ENCODE measurements at regions not wholly inside any gene's neighbourhood (a gene's known extent, or its start where the extent isn't known, plus 50 kb on each side); places are given as distances from the start of the nearest gene placed in this dataset.

DNA sequence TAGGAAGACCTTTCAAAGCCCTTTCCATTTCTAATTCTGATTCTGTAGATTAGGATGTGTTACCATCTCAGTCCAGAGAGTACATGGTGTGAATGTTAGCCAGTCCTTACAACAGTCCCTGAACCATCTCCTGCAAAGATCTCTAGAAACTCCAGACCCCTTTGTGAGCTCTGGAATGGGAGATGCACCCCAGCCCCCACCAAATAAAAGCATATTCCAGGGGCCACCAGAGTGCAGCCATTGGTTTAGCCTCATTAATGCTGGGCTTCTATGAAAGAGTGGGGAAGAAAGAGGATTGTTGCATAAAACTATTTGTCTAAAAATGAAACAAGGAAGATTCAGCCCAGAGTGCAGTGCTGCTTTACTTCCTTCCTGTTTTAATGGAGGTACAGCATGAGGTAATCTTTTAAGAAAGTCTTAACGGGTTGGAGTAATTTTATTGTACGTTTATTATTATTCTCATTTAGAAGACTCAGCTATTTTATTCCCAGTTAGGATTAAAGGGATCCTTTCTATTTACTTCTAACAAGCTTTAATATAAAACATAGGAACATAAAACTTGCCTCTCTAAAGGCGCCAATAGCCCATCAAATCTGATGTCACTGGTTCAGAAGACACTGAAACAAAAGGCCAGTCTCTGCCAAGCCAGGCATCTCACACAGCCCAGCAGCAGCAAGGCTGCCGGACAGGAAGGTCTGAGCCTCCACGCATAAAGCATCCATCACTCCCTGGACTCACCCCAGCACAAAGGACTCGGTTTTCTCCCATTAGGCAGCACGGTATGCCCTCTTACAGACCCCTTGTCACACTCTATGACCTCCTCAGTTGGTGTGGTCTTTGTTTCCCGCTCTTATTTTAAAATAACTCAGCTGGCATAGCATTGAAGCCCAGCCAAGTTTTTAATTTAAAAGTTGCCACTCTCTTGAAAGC, 203.9 kb upstream of the BLID start:
- peak; percentile 19 for DNase-seq (ENCODE audit: low read depth, low spot score)

DNA sequence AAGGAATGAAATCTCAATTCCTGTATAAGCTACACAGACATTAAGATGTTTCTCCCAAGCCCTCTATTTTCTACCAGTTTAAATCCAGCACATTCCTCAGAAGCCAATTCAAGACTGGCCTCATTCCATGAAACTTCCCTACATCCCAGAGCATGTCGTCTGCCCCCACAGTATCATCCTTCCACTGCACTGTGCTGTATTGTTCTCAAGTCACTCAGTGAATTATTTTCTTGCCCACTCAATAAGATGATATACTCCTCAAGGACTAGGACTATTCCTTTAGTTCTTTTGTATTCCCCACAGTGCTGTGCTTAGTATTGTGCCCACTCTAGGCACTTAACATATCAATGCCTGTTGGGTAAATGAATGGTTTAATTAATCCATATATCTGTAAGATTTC, 203.1 kb upstream of the BLID start:
- no peak for DNase-seq (ENCODE audit: low read depth, low spot score)

DNA sequence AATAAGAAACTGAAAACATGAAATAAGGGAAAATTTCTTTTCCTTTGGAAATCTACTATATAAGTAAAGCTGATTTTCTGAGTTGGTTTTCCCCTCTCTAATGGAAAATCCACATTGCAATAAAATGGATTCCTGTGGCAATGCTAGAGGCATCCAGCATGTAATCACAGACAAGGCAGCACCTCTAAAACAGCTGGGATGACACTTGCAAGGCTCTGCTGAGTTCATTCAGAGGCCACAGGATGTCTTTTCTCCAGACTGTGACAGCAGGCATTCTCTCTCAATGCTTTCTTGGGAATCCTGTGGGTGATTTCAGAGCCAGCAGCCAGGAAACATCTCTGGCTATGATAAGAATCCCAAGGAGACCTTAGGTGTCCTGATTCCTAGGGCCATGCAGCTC, 201.3 kb upstream of the BLID start:
- DNase-seq (ENCODE audit: low read depth, low spot score), result no peak

DNA sequence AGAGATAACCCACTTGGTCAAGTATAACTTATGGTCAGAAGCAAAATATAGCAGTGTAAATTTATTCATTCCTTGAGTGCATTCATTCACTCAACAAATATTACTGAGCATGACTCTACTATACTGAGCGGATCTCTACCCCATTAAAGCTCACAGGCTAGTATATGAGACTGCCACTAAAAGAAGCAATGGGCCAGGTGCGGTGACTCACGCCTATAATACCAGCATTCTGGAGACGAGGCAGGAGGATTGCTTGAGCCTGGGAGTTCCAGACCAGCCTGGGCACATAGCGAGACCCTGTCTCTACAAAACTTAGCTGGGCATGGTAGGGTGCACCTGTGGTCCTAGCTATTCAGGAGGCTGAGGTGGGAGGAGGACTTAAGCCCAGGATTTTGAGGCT, 197.6 kb upstream of the BLID start:
- DNase-seq (ENCODE audit: low read depth, low spot score), result no peak

DNA sequence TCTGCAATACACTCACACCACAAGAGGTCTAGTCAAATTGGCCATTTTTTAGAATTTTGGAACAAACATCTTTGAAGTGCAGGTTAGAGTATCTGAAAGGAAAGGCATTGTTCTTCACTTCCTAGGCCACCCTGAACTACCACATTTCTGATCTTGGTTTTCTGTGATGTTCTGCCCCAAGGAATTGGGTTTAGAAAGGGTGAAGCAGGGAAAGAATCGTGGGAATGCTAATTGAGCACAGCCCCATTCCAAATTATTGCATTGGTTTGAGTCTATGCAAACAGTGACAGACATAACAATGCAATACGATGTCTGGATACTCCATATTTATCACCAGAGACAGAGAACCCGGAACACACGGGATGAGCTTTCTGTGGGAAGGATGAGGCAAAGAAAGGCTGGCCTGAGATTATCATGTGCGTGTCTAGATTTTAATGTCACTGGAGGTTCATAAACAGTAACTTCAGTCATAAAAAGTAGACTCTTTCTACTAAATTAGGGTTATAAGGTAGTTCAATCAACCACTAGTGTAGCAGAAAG, 195.3 kb upstream of the BLID start:
- no peak for DNase-seq (ENCODE audit: low read depth, low spot score)

DNA sequence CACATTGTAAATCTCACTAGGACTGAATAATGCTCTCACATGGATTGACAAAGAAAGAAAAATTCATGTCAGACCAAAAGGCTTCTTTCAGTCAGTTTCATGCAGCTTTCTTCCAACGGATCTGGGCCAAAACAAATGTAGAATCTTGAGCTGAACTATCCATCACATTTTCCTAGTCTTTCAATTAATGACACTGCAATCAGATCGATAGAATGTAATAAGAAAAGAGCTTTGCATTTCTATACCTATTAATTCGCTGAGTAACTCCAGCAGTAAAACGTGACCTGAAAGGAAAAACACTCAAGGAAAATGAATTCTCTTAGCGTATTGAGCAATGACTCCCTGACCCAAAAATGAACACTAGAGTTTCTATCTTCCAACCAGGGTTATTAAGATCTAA, 194.8 kb upstream of the BLID start:
- no peak for DNase-seq (ENCODE audit: low read depth, low spot score)

DNA sequence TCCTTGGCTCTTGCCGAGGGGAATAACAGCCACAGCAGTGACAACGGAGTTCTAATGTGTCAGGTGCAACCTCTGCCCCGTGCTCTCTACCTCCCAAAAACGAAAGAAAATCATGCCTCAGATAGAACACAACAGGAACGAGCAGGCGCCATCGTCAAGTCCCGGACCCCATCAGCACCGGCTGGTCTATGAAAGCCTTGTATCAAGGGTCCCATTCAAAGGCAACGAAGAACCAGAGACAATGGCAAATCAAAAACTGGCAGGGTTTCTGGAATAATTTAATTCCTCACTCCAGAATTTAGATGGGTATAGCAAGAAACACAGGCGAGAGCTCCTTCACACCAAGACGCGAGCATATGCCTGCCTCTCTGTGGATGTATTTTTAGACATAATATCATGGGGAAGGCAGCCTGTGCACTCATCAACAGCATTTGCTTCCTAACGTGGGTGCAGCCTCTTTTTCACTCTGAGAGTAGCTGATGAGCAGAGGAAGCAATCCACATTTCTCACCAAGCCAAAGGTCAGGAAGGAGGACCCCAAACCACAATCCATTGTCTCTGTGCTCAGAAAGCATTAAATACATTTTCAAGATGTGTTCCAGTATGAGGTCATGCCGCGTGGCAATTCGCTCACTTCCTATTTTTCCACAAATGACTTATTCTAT, 193.4 kb upstream of the BLID start:
- DNase-seq (ENCODE audit: low read depth, low spot score), result no peak

DNA sequence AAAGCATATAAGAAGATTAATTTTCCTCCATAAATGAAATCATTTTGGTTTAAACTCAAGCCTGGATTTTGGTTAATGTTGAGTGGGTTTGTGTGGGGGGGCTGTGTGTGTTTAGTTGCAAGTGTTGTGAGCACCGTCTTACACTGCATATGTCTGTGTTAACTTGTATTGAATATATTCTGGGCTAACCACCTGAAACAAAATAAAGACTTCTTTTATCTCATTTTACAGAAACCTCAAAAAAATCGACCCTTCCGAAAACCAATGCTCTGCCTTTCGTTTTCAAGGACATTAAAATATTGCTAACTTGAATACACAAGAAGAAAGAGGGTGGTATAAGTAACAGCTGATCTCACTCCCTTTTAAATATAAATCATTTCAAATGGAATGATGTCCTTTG, 192.2 kb upstream of the BLID start:
- no peak for DNase-seq (ENCODE audit: low read depth, low spot score)

DNA sequence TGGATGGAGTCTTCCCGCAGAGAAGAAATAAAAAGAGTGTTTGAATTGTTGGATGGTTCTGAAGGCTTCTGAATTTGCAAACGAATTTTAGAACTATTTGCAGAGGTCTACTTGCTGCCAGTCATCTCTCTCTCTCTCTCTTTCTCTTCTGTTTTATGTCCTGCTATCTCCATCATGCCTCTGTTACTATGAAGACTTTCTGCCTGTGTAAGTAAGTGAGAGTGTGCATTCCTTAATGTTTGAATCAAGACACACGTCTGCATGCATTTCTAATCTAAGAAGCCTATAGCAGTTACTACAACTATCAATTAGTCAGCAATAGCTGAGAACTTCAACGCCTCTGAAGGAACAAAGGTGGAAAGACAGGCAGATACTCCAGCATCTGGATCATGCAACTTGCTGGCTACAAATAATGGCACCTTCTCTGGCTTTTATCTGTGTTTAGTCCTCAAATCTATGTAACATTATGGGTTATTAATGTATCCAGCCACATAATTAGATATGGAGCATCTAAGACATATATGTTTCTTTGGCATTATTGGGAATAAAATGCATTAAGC, 191.5 kb upstream of the BLID start:
- DNase-seq (ENCODE audit: low read depth, low spot score), result no peak

DNA sequence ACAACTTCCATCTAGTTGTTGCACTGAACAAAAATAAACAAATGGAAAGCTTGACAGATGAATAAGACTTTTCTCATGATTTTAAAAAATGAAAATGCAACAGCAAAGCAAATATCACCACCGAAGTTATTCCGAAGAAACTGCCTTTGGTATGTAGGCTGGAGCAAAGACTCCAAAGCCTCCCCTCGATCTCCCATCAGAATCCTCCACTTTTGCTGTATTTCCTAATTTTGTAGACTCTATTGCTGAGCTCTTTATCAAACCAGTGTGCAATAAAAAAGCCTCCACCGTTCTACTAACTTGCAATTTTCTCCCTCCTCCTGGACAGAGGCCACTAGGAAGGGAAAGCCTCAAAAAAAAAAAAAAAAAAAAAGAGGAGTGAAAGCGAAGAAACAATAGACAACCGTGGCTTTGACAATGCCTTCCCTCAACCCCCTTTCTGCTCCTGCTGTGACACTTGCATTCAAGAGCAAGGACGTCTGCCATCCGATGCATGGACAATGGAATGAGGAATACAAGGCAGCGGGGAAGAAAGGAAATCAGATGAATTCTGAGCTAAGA, 190.9 kb upstream of the BLID start:
- DNase-seq (ENCODE audit: low read depth, low spot score), result peak; percentile 6

DNA sequence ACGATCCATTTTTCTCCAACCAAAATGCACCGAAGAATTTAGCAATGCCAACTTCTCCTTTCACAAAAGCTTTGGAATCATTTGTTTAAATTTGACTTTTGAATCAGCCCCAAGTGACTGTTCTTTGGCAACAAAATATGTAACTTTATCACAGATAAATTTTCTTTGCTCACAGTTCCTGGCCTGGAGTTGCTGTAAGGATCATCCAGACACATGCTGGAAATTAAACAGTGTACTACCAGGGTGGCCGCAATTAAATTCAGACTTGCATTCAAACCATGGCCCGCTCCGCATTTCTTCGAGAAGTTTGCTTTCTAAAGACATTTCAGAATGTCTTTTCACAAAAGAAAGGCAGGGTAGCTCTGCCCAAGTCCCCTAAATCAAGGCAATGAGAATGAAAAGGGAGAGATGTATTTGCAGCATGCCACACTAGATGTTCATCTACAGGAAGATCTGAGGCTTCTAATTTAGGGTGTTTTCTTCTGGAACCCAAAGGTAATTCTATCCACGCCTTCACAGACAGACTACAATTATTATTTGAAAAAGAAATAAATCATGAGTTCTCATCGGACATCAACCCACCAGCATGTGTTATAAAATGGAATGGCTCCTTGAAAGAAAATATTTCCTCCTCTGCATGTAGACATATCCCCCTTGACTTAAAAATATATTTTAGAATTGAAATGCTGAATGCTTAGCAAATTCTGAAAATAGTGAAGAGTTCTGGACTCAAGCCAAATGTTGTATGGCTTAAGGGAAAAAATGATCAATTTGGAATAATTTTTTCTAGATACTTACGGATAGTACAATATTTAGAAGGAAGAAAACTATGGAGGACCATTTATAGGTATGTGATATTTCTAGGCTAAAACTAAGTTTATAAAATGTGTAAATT, 189.7 kb upstream of the BLID start:
- DNase-seq (ENCODE audit: low read depth, low spot score), result no peak

DNA sequence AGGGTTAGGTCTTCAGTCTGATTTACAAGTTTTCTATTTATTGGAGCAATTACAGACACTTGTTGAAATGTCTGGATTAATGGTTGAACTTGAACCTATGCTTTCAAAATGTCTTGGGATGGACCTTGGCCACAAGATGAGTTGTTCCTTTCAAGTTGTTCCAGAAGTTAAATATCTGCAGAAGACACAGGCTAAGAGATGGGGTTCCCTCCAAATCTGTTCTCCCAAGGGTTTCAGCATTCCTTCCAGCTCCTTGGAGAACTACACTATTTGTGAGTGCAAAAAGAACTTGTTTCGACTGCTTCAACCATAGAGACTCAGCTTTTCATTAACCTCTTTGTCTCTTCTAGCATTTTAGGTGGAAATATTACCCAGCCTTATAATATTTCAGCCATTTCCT, 189.0 kb upstream of the BLID start:
- DNase-seq (ENCODE audit: low read depth, low spot score), result no peak

DNA sequence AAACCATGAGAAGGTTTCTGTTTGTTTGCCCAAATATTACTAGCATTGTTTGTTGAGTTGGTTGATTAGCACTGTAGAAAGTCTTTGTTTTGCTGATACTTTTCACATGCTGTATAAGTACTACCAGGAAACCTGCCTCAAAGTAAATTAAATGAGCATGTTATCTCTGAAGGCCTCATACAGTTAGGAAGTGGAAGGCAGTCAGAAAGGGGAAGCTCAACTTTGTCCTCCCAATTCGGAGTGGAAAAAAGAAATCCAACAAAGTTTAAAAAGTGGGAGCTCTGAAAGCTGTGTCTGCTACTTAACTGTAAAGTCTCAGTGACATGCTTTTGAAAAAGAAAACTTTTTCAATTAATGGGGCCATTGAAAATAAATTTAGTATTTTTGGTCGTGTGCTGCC, 188.3 kb upstream of the BLID start:
- DNase-seq (ENCODE audit: low read depth, low spot score), result no peak

DNA sequence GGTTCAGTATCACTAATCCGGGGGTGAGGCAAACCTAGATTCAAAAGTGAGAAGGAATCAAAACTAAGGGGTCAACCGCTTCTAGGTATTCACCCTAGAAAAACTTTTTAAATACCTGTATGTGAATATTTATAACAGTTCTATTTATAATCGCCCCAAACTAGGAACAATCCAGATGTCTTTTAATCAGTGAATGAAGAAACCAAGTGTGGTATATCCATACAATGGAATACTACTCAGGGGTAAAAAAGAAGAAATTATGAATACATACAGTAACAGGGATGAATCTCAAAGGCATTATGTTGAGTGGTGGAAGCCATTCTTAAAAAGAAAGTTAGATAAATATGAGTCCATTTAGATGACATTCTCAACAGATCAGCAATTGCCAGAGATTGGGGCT, 178.0 kb upstream of the BLID start:
- no peak for DNase-seq (ENCODE audit: low read depth, low spot score)

DNA sequence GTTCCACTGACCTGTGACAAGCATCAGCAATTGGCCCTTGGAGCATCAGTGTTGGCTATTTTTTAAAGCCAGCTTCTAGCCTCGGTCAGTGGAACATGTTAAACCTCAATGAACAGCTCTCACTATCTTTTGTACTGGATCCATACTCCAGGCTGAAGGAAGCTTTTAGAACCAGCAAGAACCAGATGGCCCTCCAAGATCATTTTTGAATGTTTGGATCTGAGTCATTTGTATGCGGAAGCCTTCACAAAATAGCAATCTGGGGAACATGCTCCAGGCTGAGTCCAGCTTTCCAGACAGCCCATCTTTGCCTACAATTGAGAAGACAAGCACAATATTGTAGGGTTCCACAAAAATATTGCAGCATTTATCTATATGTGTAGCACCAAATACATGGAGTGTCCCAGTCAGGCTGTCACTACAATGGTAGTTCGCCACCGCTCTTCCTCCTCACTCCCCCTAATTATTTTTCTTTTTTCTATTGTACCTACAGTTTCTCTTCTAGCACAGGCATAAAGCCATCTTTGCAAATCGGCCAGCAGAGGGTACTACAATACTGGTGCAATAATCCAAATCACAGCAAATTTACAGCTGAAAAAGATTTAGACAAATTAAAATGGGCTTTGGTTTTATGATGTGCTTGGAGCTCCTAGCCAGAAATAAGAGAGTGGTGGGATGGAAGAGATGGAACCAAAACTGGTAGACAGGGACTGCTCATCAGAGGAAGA, 177.4 kb upstream of the BLID start:
- DNase-seq (ENCODE audit: low read depth, low spot score), result no peak

DNA sequence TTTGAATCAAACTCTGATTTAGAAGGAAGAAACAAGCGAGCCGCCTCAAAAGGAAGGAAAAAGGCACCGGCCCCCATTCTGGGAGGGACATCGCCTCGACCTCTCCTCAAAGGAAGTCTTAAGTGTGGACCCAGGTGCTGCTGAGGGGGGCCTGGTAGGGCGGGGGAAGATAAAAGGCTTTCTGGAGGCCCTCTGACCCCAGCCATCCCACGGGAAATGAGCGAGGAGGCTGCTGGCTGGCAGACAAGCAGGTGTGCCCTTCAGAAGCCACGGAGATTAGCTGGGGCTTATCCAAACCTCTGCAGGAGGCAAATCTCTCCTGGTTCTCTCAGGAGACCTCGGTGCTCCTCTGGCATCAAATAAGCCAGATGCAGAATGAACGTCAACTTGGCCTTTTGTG, 171.4 kb upstream of the BLID start:
- no peak for DNase-seq (ENCODE audit: low read depth, low spot score)

DNA sequence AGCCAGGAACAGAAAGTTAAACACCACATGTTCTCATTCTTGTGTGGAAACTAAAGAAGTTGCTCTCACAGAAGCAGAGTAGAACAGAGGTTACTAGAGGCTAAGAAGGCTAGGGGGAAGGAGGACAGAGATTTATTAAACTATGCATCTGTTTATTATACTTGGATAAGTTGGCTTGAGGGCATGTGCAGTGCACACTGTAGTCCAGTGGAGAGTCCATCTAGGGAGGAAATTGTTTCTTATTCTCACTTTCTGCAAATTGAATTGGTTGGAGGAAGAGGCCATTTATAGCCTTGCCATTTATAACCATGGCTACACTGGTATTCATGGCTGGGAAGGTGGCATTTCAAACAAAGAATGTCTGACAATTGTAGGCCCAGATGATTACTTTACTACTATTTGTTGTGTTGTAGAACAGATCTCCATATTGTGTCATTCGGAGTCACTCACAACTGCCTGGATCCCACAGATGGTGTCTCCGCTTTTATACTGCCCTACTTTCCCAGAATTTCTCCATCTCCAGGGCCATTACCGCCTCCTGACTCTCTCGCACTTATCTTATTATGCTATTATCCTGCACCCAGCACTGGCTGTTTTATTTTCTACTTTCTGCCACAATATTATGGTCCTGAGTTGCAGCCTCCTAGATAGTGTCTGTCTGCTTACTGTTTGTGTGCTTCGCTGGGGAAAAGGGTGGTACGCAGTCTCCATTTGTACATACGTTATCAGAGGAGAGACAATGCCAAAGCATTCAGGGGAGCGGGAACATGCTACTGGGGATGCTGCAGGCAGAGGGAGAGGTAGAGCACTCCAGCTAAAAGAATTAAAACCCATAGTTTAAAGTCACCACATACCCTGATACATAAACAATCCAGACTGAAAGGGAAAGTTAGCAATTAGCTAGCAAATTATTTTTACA, 169.3 kb upstream of the BLID start:
- DNase-seq (ENCODE audit: low read depth, low spot score), result no peak

DNA sequence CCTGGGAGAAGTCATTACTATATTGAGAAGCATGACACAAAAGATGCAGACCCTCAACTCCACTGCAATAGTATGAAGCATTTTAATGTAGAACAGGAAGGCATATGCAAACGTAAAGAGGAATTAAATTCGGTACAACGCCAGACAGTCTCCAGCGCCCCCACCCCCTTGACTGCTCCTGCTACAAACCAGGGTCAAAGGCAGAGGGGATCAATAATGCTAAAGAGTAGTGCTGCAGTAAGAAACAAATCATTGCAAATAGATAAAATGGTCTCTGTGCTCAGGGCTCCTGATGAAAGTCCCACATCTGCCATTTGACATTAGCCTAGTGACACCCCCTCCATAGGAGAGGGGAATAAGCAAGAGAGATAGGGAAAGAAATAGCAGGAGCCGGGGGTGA, 164.9 kb upstream of the BLID start:
- no peak for DNase-seq (ENCODE audit: low read depth, low spot score)

DNA sequence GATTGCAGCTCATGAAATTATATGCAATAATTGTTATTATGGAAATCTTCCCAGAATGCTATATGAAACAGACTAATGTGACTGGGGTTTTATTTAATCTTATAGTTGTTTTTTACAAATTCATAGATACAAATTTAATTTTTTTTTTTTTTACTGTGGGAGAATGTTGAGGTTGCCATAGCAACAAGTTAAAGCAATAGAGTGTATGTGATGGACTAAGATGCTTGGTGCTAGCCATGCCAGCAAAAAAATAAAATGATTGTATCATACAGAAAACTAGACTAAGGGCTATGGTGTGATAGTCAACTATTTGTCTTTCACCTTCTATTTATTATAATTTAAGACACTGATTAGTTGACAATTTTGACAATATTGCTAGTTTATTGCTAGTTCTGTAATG, 163.2 kb upstream of the BLID start:
- no peak for DNase-seq (ENCODE audit: low read depth, low spot score)

DNA sequence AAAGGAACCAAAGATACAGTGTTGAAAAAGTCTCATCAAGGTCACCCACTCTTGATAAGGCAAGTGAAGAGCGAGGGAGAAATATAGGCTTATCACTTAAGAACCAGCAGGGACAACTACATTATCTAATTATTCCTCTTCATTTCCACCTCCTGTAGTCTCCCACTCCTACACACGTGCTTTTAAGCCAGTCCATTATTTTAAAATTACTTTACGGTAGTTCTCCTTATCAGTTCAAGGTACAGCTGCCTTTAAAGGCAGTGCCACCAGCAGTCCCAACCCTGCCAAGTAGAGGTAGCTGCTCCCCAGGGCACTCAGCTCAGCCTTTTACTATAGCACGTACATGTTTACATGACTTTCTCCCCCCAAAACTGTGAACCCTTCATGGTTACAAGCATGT, 161.5 kb upstream of the BLID start:
- DNase-seq (ENCODE audit: low read depth, low spot score), result no peak

Measured in ELF-1 (cell line).